GM10266 (cell line): ENCODE measurements at regions not wholly inside any gene's neighbourhood (a gene's known extent, or its start where the extent isn't known, plus 50 kb on each side); places are given as distances from the start of the nearest gene placed in this dataset.

Source experiments
- DNase-seq: peaks from one replicate; pipeline ENCODE4 v3.0.0; 2012; ENCODE audit errors: extremely low spot score
- TF ChIP-seq, protein P1 (sequence below): IDR thresholded peaks from 2 replicates; pipeline ENCODE4 v1.5.1; 2012; ENCODE audit warnings: mild to moderate bottlenecking, low read depth; ENCODE audit not compliant: control insufficient read depth, insufficient read depth; ENCODE audit errors: missing control alignments

DNA sequence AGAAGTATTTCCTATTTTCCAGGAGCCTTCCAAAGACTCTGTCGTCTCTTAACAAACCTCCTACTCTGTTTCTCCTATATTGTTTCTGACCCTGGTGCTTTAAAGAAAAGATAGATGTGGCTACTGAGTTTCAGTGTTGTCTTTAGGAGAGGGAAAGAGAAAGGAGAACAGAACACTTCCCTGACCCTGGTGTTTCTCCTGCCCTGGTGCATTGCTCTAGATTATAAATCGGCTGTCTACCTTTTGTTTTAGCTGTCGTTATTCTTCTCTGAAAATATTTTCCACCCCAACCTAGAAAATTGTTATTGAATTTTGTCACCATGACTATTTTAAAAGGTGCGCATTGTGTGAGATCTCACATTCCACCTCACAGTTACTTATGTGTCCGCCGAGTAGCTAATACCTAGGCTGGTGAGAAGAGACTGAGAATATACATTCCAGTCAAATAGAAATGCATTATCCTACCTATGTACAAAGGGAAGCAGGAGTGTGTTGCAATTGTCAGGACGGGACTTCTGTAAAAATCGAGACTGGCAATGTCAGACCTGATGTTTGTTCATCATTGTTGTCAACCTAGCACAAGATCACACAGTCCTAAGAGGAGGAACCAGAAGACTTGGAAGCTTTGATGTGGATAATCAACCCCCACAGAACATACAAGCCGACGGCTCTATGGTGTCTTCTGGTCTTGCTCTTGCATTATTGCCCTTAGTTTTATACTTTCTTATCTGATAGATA lies 108.7 kb upstream of the SLC38A4 start:
- TF ChIP-seq, protein P1, sequence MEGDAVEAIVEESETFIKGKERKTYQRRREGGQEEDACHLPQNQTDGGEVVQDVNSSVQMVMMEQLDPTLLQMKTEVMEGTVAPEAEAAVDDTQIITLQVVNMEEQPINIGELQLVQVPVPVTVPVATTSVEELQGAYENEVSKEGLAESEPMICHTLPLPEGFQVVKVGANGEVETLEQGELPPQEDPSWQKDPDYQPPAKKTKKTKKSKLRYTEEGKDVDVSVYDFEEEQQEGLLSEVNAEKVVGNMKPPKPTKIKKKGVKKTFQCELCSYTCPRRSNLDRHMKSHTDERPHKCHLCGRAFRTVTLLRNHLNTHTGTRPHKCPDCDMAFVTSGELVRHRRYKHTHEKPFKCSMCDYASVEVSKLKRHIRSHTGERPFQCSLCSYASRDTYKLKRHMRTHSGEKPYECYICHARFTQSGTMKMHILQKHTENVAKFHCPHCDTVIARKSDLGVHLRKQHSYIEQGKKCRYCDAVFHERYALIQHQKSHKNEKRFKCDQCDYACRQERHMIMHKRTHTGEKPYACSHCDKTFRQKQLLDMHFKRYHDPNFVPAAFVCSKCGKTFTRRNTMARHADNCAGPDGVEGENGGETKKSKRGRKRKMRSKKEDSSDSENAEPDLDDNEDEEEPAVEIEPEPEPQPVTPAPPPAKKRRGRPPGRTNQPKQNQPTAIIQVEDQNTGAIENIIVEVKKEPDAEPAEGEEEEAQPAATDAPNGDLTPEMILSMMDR: no peak
- no peak for DNase-seq

DNA sequence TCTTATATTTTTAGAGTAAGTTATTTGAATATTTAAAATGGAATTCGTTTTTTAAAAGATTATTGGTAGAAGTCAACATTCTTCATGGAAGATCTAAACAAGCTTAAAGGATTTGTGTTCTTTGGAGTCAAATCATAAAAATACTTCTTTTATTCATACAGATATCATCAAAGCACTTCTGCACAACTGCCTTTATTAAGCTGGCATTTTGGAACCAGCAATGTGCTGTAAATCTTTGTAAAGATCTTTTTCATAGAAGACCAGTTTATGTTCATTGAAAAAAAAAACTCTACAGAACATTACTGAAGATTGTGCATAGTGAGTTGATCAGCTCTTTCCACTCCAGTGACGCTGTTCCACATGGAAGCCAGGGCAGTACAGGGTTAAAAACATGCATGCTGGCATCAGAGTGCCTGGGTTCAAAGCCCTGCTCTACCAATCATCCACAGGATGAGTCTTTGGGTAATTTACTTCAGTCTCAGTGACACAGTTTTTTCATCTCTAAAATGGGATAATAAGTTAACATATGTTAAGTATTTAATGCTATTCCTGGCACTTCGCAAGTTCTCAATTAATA lies 109.6 kb upstream of the SLC38A4 start:
- TF ChIP-seq, protein P1: no peak
- no peak for DNase-seq

DNA sequence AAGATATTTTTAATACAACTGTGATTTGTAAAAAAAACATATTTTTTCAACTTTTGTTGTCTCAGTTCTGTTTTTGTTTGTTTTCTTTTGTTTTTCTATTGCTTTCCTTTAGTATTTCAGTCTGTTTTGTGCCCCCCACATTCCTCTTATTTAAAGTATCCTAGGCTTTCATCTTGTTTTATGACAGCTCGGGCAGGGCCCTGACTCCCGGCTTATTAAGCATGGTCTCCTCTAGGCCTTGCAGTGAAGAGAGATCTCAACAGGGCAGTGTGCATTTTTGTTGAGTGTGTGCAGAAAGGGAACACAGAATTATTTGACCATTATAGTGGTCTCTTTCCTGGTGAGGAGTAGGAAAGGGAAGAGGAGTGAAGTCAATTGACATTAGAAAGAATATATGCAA lies 110.2 kb upstream of the SLC38A4 start:
- TF ChIP-seq, protein P1: no peak
- DNase-seq: no peak

DNA sequence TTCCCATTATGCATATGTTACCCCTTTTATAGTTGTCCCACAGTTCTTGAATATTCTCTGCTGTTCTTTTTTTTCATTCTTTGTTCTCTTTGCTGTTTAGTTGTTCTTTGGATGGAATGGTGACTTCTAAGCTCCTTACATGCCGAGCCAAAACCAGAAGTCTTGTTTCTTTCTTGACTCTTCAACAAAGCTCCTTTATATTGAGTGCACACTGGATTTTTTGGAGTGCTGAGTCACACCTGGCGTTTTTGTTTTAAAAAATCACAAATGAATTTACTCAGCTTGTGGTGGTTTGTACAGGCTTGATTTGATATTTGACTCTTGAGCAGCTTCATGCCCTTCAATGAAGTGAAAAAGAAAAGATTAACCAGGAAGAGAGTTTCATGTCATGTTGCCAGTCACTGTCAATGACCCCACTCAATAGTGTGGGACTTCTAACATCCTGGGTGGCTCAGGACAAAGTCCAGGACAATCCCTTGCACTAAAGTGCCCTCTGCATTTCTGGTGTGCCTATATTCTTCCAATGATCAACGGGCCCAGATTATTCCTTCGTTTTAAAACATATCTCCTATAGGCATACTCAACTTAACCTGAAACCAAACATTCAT lies 112.4 kb upstream of the SLC38A4 start:
- no peak for DNase-seq
- TF ChIP-seq, protein P1: no peak

DNA sequence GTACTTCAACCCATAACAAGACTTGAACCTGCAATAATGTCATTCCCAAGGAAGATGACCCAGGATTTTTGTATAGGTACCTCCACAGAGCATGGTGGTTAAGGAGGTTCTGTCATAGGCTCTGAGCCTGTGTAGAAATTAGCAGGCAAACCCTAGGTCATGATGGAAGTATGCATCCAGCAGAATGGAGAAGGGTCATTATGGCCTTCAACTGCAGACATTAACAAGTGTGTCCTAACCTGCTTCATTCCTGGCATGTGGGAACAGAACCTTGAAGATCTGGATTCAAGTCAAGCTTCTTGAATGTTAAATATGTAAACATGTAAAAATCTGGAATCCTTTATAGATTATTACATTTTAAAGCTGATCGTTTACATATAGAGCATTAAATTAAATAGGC lies 116.2 kb upstream of the SLC38A4 start:
- TF ChIP-seq, protein P1: no peak
- DNase-seq: no peak

DNA sequence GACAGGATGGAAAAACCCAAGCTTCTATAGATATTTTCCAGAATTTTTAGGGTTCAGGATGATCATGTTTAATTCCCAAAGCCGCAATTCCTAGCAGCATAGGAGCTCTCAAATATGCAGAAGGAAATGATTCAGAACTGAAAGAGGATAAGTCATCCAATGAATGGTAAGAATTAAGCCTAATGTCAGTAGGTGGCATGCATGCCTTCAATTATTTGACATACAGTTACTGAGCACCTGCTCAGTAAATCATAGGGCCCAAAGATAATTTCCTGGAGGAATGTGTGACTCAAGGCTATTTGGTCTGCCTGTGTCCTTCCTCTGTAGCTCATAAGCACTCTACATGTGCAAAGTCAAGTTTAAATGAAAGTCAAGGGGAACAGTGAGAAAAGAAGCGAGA lies 116.8 kb upstream of the SLC38A4 start:
- TF ChIP-seq, protein P1: no peak
- no peak for DNase-seq

DNA sequence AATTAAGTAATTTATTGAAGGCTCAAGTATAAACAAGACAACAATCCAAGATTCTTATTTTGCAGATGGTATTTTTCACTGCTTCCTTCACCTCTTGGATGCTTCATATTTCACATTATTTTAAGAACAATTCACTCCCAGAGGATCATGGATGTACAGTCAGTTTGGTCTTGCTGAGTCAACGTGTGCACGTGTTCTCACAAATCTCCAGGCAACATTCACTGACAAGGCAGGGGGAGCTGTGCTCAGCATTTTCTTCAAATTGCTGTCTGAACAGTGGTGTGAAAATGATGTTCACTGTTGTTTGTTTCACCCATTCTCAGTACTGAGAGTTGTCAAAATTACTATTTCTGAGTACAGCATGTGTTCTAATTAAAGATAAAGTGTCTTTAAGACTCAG lies 118.3 kb upstream of the SLC38A4 start:
- no peak for DNase-seq

More for the DNA sequence above, 118.3 kb upstream of the SLC38A4 start:
- TF ChIP-seq, protein P1: no peak
